ENCODE measurements at regions not wholly inside any gene's neighbourhood (a gene's known extent, or its start where the extent isn't known, plus 50 kb on each side); places are given as distances from the start of the nearest gene placed in this dataset.

DNA sequence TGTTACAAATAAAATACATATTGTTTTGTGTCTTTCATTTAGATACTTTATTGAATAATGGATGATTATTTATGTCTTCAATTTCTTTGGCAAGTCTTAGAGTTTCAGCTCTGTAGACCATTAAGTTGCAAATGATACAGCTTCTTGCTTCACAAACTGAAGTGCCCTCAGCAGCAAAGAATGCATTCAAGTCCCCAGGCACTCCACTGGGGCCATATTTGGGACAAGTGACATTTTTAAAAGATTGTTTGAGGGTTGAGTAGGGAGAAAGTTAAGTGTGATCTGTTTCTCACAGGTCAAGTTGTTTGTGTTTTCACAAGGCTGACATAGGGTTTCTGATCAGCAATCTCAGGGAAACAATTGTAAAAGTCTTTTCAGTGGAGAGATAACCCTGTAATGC, 400.7 kb downstream of the PLA2G4A start:
- no peak for FAIRE-seq

GRCh38 chr1:187234706-187235105, 406.0 kb downstream of the PLA2G4A start:
- DNase-seq (ENCODE audit: insufficient read length, low spot score), result no peak
- no peak for FAIRE-seq

More for the DNA sequence above, 400.7 kb downstream of the PLA2G4A start:
- no peak for DNase-seq (ENCODE audit: insufficient read length, low spot score)

GRCh38 chr1:187236199-187236598, 407.4 kb downstream of the PLA2G4A start:
- FAIRE-seq, result no peak
- DNase-seq (ENCODE audit: insufficient read length, low spot score), result no peak

DNA sequence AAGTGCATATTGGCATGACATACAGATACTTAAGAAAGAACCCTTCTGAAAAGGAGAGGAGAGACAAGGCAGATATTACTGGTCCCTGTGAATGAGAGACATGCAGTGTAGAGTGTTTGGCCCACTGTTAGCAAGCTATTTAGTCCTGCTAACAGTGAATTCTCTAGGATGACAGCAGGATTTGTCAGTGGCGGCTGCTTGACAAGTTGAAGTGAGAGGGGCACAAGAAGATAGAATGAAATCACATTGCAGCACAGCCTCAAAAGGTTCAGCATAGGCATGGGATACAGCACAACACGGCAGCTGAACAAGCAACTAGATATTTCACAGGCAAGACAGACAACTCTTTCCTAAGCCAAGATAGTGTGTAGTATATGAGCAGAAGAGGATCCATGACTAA, 407.9 kb downstream of the PLA2G4A start:
- FAIRE-seq, result no peak
- DNase-seq (ENCODE audit: insufficient read length, low spot score), result no peak

DNA sequence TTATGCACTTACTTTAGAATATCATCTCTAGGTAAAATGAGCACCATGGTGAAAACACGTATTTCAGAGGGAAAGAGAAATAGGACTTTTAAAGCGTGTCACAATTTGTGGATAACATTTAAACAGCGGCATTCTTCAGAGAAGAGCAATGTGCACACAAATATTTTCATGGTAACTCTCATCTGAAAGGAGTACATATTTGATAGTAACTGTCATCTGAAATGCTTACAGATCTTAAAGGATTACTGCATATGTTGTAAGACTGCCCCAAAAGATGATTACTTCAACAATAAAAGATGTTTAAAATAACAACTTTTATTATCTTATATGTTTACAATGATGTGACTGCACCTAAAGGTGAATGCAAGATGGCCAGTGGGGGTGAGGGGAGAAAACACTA, 408.8 kb downstream of the PLA2G4A start:
- no peak for DNase-seq (ENCODE audit: insufficient read length, low spot score)
- FAIRE-seq, result no peak

DNA sequence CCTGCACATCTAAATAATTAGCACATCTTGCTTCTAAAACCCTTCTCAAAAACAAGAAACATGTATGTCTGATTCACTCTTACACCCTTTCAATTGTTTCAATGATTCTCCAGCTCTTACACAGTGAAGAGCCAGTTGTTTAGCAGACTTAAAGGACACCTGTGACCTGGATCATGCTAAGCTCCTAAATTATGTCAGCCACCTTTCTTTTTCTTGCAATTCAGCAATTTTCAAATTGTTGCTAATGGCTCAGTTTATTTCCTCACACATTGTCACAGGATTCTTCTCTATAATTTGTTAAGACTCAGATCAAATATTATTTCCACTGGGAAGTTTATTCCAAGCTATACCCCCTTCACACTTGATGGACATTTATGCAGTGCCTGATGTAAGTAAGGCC, 413.2 kb downstream of the PLA2G4A start:
- FAIRE-seq (no peak), DNase-seq (ENCODE audit: insufficient read length, low spot score) (no peak)

DNA sequence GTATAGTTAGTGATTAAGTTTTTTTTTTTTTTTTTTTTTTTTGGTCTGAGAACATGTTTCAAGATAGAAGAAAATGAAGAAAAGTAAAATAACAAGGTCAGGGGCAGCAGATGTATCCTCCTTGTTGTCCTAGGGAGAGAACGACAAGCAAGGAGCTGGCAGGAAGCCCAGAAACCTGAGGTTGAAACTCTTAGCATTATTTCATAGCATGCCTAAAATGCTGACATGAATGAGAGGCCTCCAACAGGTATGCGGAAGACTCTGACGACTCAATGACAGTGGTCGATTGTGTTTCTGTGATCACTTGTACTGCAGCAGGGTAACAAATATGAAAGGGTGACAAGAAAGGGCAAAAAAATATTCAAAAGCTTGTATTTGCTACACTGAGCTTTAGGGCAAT, 415.9 kb downstream of the PLA2G4A start:
- FAIRE-seq (no peak), DNase-seq (ENCODE audit: insufficient read length, low spot score) (peak; percentile 5)

DNA sequence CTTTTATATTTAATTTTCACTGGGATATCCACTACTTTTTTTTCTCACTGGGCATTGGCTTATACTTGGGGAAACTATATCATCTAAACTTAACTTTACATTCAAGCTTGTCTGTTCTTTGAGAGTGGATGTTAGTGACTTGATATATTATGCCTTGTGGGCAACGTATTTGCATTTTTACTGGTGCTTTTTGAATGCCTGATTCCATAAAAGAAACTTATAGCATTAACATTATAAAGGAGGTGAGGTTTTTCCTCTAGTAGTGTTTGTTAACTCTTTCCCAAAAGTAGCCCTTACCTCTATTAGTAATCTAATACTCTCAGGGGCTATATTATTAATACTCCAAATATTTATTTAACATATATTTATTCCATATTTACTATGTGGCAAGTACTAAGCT, 416.5 kb downstream of the PLA2G4A start:
- no peak for FAIRE-seq

GRCh38 chr1:187249196-187249595, 420.4 kb downstream of the PLA2G4A start:
- no peak for FAIRE-seq
- DNase-seq (ENCODE audit: insufficient read length, low spot score), result no peak

More for the DNA sequence above, 416.5 kb downstream of the PLA2G4A start:
- no peak for DNase-seq (ENCODE audit: insufficient read length, low spot score)

- no peak for FAIRE-seq
- DNase-seq (ENCODE audit: insufficient read length, low spot score), result no peak
These were observed 424.2 kb downstream of the PLA2G4A start for GRCh38 chr1:187252923-187253322.

GRCh38 chr1:187257476-187257875, 428.7 kb downstream of the PLA2G4A start:
- DNase-seq (ENCODE audit: insufficient read length, low spot score), result no peak

GRCh38 chr1:187261637-187262036, 432.9 kb downstream of the PLA2G4A start:
- FAIRE-seq, result no peak
- DNase-seq (ENCODE audit: insufficient read length, low spot score), result no peak

More at GRCh38 chr1:187257476-187257875, 428.7 kb downstream of the PLA2G4A start:
- FAIRE-seq, result no peak

DNA sequence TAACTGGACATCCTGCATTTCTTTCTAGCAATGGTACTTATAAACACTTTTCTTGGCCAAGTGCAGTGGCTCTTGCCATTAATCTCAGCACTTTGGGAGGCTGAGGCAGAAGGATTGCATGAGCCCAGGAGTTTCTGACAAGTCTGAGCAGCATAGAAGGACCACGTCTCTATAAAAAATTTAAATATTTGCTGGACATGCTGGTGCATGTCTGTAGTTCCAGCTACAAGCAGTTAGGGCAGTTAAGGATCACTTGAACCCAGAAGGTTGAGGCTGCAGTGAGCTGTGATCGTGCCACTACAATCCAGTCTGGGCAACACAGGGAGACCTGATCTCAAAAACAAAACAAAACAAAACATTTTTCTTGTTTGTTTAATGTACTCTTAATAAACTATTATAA, 434.0 kb downstream of the PLA2G4A start:
- no peak for FAIRE-seq
- no peak for DNase-seq (ENCODE audit: insufficient read length, low spot score)

- FAIRE-seq (no peak), DNase-seq (ENCODE audit: insufficient read length, low spot score) (peak; percentile 30)
These were observed 436.4 kb downstream of the PLA2G4A start for GRCh38 chr1:187264995-187265602.

DNA sequence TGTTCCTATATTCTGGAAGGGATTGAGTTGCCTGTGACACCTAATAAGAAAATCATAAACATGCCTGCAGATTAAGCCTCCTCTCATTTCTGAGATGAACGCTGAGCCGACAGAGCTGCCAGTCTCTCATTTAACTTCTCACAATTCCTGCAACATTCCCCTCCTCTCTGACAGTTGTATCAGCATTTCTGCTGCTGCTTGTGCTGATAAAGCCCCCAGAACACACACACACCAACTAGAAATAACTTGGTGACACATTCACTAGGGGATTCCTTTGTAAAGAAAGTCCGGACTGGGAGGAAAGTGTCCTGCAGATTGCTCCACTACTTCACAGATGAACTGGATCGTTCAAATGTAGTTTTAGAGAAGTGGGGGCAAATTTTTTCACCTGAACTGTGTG, 437.3 kb downstream of the PLA2G4A start:
- FAIRE-seq, result no peak
- no peak for DNase-seq (ENCODE audit: insufficient read length, low spot score)

- no peak for DNase-seq (ENCODE audit: insufficient read length, low spot score)
- peak; percentile 16 for FAIRE-seq
These were observed 439.1 kb downstream of the PLA2G4A start for GRCh38 chr1:187267827-187268226.

DNA sequence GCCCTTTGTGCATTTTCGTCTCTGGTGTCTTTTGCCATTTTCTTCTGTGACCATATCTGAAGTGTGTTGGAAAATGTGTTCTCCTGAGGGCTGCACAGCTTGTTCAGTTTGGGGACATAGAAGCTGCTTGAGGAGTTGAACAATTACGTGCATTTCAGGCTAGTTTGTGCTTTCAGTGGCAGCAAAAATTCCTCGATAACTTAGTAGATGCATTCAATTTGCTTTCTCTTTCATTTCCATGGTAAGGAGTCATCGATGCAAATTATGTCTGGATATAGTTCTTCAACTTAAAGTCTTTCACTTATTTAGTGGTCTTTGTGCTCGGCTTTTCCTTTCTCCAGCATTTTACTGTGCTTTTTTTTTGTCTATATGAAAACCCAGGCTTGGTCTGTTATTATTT, 441.5 kb downstream of the PLA2G4A start:
- FAIRE-seq, result no peak
- no peak for DNase-seq (ENCODE audit: insufficient read length, low spot score)

DNA sequence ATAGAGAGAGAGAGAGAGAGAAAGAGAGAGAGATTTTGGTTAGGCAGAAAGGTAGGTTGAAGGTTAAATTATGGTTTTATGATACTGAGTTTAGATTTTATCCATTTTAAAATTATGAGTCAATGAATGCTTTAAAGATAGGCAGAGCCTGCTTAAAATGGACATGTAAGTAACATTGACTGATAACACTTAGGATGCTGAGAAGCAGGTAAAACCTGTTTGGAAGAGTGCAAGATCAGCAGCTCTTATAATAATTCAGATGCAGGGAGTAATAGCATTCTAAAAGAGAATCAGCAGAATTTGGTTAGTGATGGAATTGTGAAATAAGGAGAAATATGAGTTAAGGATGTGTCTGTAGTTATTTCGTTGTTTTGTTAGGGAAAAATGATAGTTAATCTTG, 446.6 kb downstream of the PLA2G4A start:
- FAIRE-seq (no peak), DNase-seq (ENCODE audit: insufficient read length, low spot score) (no peak)

DNA sequence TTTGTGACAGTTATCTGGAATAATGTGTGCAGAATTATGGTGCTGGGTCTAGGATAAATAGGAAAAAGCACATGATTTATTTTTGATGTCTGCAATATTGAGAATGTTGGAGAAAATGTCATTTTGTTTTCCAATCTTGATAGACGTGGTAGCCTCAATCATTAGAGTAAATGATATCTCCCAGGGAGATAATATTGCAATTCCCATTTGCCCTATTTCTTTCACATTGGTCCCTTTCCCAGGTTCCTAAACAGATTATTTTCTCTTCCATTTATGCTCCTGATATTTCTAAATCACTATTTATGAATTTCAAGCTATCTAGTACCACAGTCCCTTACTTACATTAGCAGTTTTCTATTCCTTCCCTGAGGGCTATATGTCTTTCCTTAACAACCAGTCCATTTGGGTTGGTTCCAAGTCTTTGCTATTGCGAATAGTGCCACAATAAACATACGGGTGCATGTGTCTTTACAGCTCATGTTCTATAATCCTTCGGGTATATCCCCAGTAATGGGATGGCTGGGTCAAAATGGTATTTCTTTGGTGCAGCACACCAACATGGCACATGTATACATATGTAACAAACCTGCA, 447.3 kb downstream of the PLA2G4A start:
- no peak for DNase-seq (ENCODE audit: insufficient read length, low spot score)

DNA sequence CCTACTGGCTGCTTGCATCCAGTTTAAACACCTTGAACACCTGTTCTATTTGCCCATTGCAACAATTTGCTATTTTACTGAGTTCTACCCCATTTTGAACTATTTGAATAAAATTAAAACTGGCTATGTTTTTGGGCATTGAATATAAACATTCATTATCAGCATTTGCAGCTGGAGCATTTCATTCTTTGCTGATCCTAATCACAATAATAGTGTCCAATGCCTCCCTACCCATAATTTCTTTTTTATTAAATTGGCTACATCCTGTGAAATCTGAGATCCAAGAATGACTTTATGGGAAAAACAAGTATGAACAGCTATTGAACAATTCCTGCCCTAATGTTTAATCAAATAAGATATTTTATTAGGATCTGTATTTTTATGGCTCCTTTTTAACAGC, 447.9 kb downstream of the PLA2G4A start:
- no peak for FAIRE-seq
- DNase-seq (ENCODE audit: insufficient read length, low spot score), result no peak

More for the DNA sequence above, 447.3 kb downstream of the PLA2G4A start:
- no peak for FAIRE-seq

- no peak for FAIRE-seq
- DNase-seq (ENCODE audit: insufficient read length, low spot score), result no peak
These were observed 451.3 kb downstream of the PLA2G4A start for GRCh38 chr1:187280031-187280430.

DNA sequence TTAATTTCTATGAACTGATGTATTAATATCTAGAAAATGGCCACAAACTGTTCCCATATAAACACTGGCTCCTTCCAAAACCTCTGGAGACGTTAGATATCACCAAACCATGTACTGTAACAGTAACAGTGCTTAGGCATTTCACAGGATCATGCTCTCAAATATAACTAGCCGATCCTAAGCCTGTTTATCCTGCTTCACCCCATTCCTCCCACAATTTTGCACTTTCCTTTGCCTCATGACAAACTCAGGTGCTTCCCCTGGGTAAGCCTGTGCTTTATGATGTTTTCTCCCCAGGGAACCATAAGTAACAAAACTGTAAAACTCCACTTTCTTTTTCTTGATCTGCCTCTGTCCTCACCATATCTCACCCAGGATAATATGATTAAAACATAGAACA, 452.3 kb downstream of the PLA2G4A start:
- DNase-seq (ENCODE audit: insufficient read length, low spot score), result no peak
- no peak for FAIRE-seq

DNA sequence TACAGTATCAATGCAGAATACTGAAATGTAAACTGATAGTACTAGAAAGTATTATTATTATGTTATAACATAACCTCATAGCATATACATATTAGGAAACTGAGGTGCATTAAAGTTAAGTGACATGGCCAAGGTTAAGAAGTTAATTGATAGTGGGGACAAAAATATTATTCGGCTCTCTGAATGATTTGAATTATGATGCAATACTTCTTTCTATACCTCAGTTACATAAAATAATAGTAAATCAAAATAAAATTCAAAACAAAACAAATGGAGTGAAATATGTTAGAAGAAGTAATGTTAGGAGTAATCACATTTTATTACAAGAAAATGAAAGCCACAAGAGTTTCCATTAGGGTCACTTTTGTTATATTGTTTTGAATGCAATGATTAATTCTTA, 455.2 kb downstream of the PLA2G4A start:
- FAIRE-seq (no peak), DNase-seq (ENCODE audit: insufficient read length, low spot score) (no peak)

All from HTR-8/SVneo (cell line).